Gastrocnemius medialis (tissue), 4 donors: ENCODE measurements at regions not wholly inside any gene's neighbourhood (a gene's known extent, or its start where the extent isn't known, plus 50 kb on each side); places are given as distances from the start of the nearest gene placed in this dataset.

Experiments
- CTCF ChIP-seq, 5 experiments: fragments of 450-650 bp in 3 of 5; fragments of 200-600 bp in 2 of 5; sonication (generic) in 2 of 5; IDR thresholded peaks in 4 of 5; conservative IDR thresholded peaks in 1 of 5; 1 replicate in 4 of 5; 2 replicates in 1 of 5; pipeline ENCODE4 v1.5.1; 2016 to 2019; ENCODE audit warnings: antibody characterized with exemption in 5 of 5, mild to moderate bottlenecking in 3 of 5, moderate library complexity in 3 of 5
- POLR2A ChIP-seq, 2 donors: fragments of 450-650 bp; IDR thresholded peaks; one replicate each; pipeline ENCODE4 v1.6.1; 2017; ENCODE audit warnings: antibody characterized with exemption in 2 of 2, mild to moderate bottlenecking in 2 of 2, moderate library complexity in 2 of 2

- TF ChIP-seq CTCF (IDR thresholded peaks at IDR 0.05 in 4 of 5, conservative IDR thresholded peaks at IDR 0.05 in 1 of 5) (no peak), POLR2A (IDR thresholded peaks at IDR 0.05) (no peak)
These were observed 469.5 kb upstream of the POM121L12 start for GRCh38 chr7:52565974-52566373.
